HUES6 (cell line): ENCODE measurements at regions not wholly inside any gene's neighbourhood (a gene's known extent, or its start where the extent isn't known, plus 50 kb on each side); places are given as distances from the start of the nearest gene placed in this dataset.

Experiments
- H3K27ac ChIP-seq: 2 replicates; pipeline ENCODE4 v1.7.0; 2013; ENCODE audit warnings: low read depth, mild to moderate bottlenecking, low read length, inconsistent platforms
- H3K27me3 ChIP-seq: 2 replicates; pipeline ENCODE4 v1.6.1; 2013; ENCODE audit warnings: low read length; ENCODE audit not compliant: control insufficient read depth, insufficient read depth
- H3K36me3 ChIP-seq: 2 replicates; pipeline ENCODE4 v1.6.1; 2013; ENCODE audit warnings: low read length; ENCODE audit not compliant: control insufficient read depth, insufficient read depth
- H3K4me1 ChIP-seq: 2 replicates; pipeline ENCODE4 v1.6.1; 2013; ENCODE audit warnings: low read length; ENCODE audit not compliant: control insufficient read depth, insufficient read depth
- H3K4me3 ChIP-seq: 2 replicates; pipeline ENCODE4 v1.5.1; 2013; ENCODE audit warnings: low read depth, low read length
- H3K9ac ChIP-seq: one replicate; pipeline ENCODE4 v1.6.1; 2013; ENCODE audit warnings: mild to moderate bottlenecking, low read length
- H3K9me3 ChIP-seq: 2 replicates; pipeline ENCODE4 v1.6.1; 2013; ENCODE audit warnings: low read depth, low read length; ENCODE audit not compliant: control insufficient read depth, insufficient read depth

DNA sequence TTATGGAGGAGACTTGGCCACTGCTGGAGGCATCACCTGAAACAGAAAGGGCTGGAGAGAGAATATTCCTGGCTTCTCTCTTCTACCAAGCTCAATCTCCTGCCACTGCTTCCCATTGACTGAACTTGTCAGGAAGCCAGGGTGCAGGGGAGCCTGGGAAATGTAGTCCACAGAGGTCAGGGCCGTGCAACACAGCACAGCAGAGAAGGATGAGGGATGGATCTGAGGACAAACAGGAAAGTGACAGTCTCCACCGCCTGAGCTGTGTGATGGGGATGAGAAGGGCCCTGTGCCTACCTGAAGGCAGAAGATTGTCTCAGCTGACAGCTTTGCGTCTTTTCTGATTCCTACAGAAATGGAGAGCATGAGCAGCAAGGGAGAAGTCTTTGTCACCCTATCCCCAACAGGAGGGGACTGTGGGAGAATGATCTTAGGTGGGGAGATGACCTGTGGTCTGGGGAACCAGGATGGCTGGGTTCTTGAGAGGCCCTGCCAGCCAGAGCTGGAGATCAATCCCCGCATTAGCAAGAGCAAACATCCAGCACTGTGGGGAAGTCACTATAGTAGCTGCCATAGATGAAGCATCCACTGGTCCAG lies 114.2 kb downstream of the SNX5 start:
- H3K27ac ChIP-seq, result no peak overlapping the region
- no peak overlapping the region for H3K4me3 ChIP-seq
- H3K9me3 ChIP-seq, result no peaks in the 10 kb centered on the region
- no peaks in the 10 kb centered on the region for H3K27me3 ChIP-seq
- H3K4me1 ChIP-seq, result peaks cover 15% of the 10 kb centered on the region
- no peaks in the 10 kb centered on the region for H3K36me3 ChIP-seq
- no peak overlapping the region for H3K9ac ChIP-seq

DNA sequence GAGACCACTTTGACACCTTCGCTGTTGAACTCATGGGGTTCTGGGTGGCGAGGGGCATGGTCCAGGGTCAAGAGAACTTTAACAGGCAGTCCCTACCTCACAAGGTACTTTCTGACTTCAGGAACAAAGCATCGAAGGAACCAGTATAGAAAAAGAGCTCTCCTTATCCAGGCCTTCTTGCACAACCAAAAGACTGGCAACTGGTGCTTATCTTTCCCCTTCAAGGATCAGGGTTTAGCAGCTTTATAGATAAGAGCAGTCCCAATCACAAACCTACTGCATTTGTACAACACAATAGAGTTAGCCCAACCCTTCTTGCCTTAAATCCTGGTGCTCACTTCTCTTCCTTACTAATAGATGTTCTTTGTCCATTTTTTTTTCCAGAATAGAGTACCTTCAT lies 116.3 kb downstream of the SNX5 start:
- Histone ChIP-seq H3K9me3 (no peaks in the 10 kb centered on the region), H3K27ac (no peak overlapping the region), H3K36me3 (no peaks in the 10 kb centered on the region), H3K9ac (no peak overlapping the region), H3K4me3 (no peak overlapping the region), H3K4me1 (peaks cover 9% of the 10 kb centered on the region), H3K27me3 (no peaks in the 10 kb centered on the region)

GRCh38 chr20:17850684-17851026 lies 117.9 kb downstream of the SNX5 start:
- H3K9me3 ChIP-seq, result no peaks in the 10 kb centered on the region
- no peaks in the 10 kb centered on the region for H3K36me3 ChIP-seq
- peaks cover 9% of the 10 kb centered on the region for H3K4me1 ChIP-seq
- no peaks in the 10 kb centered on the region for H3K27me3 ChIP-seq
- H3K9ac ChIP-seq, result no peak overlapping the region
- H3K27ac ChIP-seq, result no peak overlapping the region
- H3K4me3 ChIP-seq, result no peak overlapping the region

DNA sequence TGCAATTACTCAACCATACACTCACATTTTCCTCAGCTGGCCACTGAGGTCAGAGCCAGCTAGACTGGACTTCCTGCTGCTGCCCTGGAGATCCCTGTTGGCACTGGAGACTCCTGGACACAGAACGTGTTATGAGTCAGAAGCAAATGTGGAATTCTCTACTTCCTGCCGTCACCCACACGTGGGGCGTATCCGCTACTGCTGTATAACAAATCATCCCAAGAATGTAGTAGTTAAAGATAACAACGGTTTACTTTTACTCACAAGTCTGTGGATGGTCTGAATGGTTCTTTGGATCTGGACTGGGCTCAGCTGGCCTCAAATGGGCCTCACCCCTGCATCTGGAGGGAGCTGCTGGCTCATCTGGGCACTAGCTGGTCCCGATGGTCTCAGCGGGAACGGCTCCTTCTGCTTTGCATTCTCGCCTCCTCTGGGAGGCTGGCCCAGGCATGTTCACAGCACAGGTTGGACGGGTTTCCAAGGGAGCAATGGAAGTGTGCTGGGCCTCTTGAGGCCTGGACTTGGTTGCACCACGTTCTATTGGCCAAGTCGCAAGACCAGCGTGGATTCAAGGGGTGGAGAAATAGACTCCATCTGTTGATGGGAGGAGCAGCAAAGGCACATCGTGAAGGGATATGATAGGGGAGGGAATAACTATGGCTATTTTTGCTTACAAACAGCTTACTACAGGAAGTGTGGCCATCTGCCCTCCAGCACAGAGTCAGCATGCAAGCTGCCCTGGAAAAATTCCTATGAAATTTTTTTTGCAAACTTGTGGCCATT lies 118.5 kb downstream of the SNX5 start:
- H3K9me3 ChIP-seq, result no peaks in the 10 kb centered on the region
- peaks cover 9% of the 10 kb centered on the region for H3K4me1 ChIP-seq
- H3K27ac ChIP-seq, result no peak overlapping the region
- H3K36me3 ChIP-seq, result no peaks in the 10 kb centered on the region
- H3K4me3 ChIP-seq, result no peak overlapping the region
- H3K27me3 ChIP-seq, result no peaks in the 10 kb centered on the region
- H3K9ac ChIP-seq, result no peak overlapping the region

- Histone ChIP-seq H3K9me3 (no peaks in the 10 kb centered on the region), H3K27me3 (no peaks in the 10 kb centered on the region), H3K27ac (no peak overlapping the region), H3K9ac (no peak overlapping the region), H3K36me3 (no peaks in the 10 kb centered on the region), H3K4me3 (no peak overlapping the region), H3K4me1 (peaks cover 9% of the 10 kb centered on the region)
Observed at GRCh38 chr20:17849138-17849900, 119.3 kb downstream of the SNX5 start.

DNA sequence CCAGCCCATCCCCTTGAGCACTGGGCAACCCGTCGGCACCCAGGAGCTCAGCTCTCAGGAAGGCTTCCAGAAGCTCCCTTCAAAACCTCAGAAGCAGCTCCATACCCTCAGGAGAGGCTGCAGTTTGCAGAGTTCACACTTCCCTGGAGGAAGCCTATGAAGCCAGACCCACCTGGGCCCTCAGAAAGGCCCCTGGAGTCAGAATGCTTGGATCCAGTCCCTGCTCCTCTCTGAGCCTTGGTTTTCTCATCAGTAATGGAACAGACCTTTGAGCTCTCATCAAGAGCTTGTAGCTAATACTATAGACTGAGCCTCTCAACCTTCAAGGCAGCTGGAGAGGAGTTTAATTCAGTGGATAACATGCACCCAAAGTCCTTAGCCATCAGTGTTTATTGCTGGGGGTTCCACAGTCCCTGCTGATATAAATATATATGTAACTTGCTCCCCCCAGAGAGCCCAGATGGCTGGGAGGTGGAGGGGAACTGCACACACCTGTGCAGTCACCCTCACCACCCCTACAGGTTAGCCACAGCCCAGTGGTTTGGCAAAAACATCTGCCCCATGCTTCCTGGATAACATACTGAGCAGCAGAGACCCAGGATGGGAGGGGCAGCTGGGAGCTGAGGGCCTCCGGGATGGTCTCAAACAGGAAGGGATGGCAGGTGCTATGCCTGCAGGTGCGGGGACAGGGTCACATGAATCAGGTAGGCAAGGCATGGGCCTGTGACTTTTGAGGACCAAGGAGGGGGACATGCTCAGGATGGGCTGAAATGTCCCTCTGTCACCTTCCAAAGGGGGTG lies 120.1 kb downstream of the SNX5 start:
- Histone ChIP-seq H3K4me1 (peaks cover 1% of the 10 kb centered on the region; the same call in 1 of the 2 replicates), H3K9me3 (no peaks in the 10 kb centered on the region), H3K9ac (no peak overlapping the region), H3K4me3 (no peak overlapping the region), H3K27me3 (no peaks in the 10 kb centered on the region), H3K27ac (no peak overlapping the region), H3K36me3 (no peaks in the 10 kb centered on the region)

- Histone ChIP-seq H3K27me3 (no peaks in the 10 kb centered on the region), H3K27ac (no peak overlapping the region), H3K36me3 (no peaks in the 10 kb centered on the region), H3K9me3 (no peaks in the 10 kb centered on the region), H3K4me1 (peaks cover 5% of the 10 kb centered on the region; the same call in 1 of the 2 replicates), H3K4me3 (no peak overlapping the region), H3K9ac (no peak overlapping the region)
Observed at GRCh38 chr20:17845701-17846475, 122.7 kb downstream of the SNX5 start.

GRCh38 chr20:17844549-17845298 lies 123.9 kb downstream of the SNX5 start:
- peaks cover 5% of the 10 kb centered on the region; the same call in 1 of the 2 replicates for H3K4me1 ChIP-seq
- H3K27ac ChIP-seq, result no peak overlapping the region
- H3K9me3 ChIP-seq, result peaks cover 6% of the 10 kb centered on the region
- no peak overlapping the region for H3K4me3 ChIP-seq
- no peak overlapping the region for H3K9ac ChIP-seq
- no peaks in the 10 kb centered on the region for H3K36me3 ChIP-seq
- no peaks in the 10 kb centered on the region for H3K27me3 ChIP-seq

DNA sequence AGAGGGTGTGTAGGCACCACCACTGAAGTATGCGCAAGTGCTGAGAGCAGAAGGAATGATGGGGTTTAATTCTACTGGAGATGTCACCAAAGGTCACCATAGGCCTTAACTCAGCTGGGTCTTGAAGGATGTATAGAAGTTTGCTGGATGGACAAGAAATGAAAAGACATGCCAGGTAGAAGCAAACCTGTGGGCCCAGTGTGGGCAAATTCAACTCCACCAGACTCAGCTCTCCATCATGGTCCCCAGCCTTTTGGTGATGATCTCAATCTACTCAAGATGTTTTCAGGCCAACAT lies 124.5 kb downstream of the SNX5 start:
- no peak overlapping the region for H3K27ac ChIP-seq
- no peaks in the 10 kb centered on the region for H3K27me3 ChIP-seq
- H3K36me3 ChIP-seq, result no peaks in the 10 kb centered on the region
- no peak overlapping the region for H3K4me3 ChIP-seq
- no peak overlapping the region for H3K9ac ChIP-seq
- H3K4me1 ChIP-seq, result peaks cover 5% of the 10 kb centered on the region; the same call in 1 of the 2 replicates
- peaks cover 6% of the 10 kb centered on the region for H3K9me3 ChIP-seq
